Stimulated activated CD8-positive, alpha-beta memory T cell treated with anti-CD3 and anti-CD28 coated beads, Interleukin-2, amount 100 ng/mL, for 48 hours (primary cell): ENCODE measurements at regions not wholly inside any gene's neighbourhood (a gene's known extent, or its start where the extent isn't known, plus 50 kb on each side); places are given as distances from the start of the nearest gene placed in this dataset.
"Not testable (repeated sequence)": the region's sequence is repeated elsewhere in the genome, so short reads cannot be mapped to it uniquely, and the experiment has no call there.

Experiments
- DNase-seq, 2 donors: peaks; one replicate each; pipeline ENCODE4 v3.0.0-alpha.2; 2020; ENCODE audit warnings: low read depth in 2 of 2

DNA sequence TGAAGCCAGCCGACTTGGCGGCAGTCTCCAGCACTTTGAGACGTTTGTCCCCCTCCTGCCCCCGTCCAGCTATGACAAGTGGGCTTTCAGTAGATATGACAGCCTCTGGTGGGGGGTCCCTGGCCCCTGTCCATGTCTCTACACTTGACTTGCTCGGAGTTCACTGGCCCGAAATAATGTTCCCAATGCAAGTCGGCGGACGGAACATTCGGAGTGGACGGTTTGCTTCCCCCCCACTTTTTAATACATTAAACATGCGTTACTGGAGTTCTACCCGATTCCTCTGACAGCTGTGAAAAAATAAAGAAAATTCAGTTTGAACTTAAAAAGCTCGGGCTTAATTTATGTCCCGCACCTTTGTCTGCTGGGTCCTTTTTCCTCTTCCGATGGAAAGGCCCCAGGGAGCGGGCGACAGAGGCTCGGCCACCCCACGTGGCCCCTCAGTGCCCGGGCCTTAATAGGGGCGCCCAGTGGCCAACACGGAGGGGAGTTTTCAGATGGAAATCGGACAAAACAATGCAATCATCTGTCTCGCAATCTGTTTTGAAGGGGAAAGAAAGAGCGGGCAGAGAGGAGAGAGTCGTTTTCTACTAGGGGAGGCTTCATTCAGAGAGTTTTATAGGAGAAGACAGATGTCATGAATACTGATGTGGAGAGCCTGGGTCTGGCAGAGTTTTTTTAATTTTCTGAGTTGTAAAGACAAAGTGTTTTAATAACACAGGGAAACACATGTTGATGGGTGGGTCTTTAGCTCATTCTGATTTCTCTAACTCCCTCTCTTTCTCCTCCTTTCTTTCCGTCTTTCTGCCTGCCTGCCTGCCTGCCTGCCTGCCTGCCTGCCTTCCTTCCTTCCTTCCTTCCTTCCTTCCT lies 50.2 kb downstream of the SMIM38 start:
- no peak for DNase-seq

DNA sequence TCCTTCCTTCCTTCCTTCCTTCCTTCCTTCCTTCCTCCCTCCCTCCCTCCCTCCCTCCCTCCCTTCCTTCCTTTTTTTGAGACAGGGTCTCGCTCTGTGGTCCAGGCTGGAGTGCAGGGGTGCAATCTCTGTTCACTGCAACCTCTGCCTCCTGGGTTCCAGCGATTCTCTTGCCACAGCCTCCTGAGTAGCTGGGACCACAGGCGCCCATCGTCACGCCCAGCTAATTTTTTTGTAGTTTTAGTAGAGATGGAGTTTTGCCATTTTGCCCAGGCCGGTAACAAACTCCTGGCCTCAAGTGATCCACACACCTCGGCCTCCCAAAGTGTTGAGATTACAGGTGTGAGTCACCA lies 50.9 kb downstream of the SMIM38 start:
- not testable (repeated sequence) for DNase-seq

DNA sequence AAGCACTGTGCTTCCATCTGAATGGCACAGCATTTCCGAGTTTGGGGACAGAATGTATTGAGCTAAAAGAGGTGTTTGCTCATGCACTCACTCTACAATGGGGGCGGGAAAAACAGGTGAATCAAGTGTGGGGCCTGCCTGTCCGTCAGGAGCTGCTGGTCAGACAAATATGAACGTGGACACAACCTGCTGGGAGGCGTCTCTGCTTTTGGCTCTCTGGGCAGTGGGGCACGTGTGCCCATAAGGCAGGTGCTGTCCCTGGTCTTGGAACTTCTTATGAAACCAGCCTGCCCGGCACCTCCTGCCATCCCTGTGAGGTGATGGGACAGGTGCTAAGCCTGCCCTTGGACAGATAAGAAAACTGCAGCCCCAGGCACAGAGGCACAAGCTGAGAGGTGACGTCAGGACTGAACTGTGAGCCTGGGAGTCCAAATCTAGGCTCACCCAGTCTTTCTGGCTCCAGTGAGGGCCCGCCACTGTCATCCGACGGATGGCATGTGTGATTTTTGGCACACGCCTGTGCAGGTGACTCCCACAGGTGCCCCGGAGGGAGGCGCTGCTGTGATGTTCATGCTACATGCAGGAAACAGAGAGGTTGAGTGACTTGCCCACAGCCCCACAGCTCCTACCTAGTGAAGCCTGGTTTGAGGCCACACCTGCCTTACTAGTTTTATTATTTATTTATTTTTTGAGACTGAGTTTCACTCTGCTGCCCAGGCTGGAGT lies 51.6 kb downstream of the SMIM38 start:
- DNase-seq: no peak

DNA sequence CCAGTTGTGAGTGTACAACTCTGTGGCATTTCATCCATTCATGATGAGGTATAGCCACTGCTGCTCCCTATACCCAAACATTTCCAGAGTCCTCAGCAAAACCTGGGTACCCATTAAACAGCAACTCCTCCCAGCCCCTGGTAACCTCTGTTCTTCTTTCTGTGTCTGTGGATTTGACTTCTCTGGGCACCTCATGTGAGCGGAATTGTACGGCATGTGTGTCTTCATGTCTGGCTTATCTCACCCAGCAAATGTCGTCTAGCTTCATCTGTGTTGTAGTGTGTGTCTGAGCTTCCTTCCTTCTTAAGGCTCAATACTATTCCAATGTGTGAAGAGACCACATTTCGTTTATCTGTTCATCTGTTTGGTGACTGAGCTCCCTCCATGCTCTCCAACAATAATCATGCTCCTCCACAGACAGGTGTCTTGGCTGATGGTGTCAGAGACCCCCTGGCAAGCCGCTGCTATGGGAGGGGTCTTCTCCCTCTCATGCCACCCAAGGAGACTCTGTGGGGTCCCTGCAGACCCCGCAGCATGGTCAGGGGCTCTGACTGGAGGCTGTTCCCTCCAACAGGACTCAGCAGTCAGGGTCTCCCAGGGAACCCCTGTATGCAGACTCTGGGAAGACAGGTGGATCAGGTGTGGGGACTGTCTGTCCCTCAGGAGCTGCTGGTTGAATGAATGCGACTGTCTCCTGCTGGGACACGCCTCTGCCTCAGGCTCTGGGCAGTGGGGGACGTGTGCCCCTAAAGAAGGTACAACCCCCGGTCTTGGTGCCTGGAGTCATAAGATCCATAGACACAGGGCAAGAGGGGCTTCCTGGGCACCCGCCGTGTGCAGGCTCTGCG lies 52.7 kb downstream of the SMIM38 start:
- DNase-seq: no peak

DNA sequence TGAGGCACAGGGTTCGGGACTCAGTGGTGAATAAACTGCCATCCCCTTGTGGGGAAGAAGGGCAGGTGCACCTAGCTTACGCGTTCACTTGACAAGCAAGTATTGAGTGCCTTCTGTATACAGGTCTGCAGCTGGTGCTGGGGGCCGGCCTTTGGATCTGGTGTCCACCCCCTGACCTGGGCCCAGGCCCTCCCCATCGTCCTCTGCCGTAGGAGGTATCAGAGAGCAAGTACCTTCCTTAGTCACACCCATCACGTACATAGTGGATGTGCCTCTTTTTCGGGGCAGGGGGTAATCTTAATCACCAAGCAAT lies 53.3 kb downstream of the SMIM38 start:
- no peak for DNase-seq

DNA sequence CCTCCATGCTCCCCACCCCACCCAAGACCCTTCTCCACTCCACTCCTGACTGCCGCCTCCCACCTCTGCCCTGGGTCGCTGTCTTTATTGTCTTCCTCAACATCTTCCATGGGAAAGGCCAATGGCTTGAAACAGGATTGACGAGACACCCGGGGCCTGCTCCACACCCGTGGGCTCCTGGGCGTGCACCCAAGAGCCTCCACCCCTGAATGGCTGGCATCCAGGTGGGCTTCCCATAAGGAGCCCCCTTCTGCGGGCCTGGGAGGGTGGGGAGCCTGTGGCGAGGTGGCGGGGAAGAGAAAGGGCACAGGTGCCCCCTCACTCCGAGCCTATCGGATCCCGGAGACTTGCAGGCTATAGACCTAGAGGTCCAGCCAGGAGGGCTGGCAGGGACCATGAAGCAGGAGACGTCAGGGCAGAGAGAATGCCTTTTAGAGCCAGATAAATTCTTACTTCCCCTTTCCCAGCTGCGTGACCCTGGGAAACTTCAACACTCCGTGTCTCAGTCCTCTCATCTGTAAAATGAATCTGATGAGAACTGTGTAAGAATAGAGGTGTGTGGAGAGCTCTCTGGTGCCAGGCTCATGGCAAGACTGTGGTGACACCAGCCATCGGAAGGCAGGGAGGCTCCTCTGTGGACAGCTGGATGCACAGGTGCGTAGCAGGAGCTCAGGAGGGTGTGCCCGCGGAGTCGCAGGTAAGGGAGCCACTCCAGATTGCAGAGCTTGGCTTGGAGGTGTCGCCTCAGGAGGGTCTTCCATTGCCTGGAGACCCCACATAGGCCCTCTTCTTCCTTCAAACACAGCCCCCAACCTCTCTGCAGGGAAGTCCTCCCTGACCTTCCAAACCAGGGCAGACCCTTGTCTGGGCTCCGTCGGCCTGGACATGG lies 53.9 kb downstream of the SMIM38 start:
- no peak for DNase-seq

DNA sequence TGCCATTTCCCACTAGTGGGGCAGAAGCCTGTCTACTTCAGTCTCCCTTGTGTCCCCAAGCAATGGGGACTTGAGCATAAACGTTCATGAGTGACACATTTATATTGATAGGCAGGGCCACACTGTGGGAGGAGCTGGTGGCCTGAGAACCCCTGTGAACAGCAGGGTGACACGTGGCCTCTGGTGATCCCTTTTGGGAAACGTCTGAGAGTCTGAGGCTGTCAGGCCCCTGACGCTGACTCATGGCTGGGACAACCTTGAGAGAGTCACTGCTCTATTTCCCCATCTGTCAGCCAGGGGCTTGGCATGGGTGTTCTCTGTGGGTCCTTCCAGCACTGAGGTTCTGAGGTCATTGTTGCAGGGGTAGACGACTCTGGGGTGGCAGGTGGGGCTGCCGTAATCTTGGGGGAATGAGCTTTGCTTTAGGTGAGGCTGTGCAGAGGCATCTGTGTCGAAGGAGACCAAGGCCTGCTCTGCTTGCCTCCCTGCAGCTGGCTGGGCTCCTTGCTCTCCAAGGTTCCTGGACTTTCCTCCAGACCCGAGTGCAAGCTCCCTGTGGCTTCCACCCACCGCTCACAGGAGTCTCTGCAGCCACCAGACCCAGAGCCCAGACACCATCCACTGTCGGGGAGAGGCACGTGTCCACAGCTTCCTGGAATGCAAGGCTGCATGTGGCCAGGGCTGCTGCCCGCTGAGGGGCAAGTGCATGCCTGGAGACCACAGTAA lies 54.7 kb downstream of the SMIM38 start:
- DNase-seq: peak; percentile 3 to 8

DNA sequence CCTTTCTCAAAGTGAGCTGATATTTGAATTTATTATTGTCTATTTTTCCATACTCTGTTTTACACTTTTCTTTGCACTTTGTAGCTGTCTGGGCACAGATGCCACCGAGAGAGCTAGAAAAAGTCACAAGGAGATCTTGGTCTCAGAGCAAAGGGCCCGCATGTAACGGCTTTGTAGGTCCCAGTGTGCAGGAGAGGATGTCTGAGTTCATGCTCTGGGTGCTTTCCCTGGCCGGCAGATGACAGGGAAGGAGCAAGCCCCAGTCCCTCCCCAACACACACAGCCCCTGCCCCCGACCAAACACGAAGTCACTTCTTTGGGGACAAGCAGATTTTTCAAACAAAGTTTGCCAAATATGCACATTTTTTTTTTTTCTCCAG lies 55.8 kb downstream of the SMIM38 start:
- DNase-seq: no peak

DNA sequence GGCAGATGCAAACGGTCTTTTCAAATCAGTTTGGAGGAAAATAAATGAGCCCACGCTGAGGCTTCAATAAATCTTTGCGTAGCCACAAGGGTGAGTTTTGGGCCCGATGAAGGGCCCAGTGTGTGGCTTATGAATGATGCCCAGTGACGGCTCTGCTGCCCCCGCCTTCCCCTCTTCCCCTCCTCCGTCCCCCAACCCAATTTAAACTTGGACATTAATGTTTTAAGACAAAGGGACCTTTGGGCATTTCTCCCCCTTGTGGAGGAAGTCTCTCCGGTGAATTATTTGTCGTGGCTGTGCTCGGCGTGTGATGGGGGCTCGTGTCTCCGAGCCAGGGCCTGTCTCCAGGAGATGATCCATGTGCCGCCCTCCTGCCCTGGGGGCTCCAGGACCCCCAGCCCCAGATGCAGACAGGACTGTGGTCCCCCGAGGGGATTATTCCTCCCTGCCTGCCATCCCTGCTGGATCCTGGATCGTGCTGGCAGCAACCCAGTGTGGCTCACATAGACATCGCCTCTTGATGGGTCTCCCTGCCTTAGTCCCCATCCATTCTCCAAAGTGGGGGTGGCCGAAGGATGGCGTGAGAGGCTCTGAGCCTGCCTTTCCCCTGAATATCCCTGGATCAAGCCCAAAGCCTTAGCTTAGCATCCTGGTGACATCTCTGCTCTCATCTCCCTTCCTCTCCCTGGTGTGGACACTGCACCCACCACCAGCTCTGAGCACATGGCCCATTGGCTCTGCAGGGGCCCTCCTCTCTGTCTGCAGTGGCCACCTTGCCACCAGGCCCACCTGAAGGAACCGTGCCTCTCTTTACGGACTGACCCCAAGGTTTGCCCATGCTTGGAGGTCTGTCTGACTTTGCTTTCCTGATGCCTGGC lies 56.4 kb downstream of the SMIM38 start:
- no peak for DNase-seq

DNA sequence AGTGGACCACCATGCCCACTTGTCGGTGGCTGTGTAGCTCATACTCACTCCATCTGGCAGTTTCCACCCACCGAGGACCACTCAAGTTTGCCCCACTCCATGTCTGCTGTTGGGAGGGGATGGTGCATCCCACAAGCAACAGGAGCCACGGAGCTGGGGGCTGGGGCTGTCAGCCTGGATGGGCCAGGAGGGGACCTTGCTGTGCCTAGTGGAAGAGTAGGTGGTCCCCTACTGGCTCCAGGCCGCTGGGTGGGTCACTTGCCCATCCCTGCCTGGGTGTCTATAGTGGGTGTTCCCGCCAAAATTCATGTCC lies 57.0 kb downstream of the SMIM38 start:
- no peak for DNase-seq

DNA sequence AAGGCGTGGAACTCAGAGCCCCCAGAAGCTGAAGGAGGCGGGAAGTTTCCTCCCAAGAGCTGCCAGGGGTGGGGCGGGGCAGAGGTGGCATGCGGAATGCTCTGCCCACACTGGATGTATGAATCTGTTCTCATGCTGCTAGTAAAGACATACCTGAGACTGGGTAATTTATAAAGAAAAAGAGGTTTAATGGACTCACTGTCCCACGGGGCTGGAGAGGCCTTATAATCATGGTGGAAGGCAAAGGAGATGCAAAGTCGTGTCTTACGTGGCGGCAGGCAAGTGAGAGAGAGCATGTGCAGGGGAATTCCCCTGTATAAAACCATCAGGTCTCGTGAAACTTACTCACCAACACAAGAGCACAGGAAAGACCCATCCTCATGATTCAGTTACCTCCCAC lies 57.6 kb downstream of the SMIM38 start:
- no peak for DNase-seq

DNA sequence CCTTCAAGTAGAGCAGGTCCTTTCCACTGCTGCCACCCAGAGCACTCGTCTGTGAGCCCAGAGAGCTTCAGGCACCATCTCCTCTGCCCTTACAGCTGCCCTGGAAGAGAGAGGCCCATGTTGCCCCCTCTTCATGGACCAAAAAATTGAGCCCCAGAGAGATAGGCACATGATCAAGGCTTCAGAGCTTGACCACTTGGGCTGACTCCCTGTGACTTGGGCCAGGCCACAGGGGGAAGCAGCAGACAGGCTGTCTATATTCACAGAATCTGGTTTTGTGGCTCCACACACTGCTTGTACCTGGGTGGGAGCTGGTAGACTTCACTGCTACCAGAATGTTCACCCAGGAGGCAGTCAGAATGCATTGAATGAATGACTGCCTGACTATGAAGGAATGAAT lies 58.2 kb downstream of the SMIM38 start:
- DNase-seq: no peak

DNA sequence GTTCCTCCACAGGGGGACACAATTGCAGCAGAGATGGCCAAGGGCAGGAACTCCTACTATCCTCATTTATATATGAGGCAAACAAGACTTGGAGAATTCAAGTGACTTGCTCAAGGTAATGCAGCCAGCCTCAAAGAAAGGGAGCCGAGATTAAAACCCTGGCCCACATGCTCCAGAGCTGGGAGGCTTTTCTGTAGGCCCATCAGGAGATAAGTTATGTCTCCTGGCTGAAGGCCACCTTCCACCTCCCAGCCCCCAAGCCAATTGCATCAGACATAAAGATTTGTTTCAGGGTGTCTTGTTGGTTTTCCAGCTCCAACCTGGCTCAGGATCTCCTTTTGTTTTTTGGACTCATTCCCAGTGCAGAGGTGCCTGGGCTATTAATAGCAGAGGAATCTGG lies 59.5 kb downstream of the SMIM38 start:
- no peak for DNase-seq

DNA sequence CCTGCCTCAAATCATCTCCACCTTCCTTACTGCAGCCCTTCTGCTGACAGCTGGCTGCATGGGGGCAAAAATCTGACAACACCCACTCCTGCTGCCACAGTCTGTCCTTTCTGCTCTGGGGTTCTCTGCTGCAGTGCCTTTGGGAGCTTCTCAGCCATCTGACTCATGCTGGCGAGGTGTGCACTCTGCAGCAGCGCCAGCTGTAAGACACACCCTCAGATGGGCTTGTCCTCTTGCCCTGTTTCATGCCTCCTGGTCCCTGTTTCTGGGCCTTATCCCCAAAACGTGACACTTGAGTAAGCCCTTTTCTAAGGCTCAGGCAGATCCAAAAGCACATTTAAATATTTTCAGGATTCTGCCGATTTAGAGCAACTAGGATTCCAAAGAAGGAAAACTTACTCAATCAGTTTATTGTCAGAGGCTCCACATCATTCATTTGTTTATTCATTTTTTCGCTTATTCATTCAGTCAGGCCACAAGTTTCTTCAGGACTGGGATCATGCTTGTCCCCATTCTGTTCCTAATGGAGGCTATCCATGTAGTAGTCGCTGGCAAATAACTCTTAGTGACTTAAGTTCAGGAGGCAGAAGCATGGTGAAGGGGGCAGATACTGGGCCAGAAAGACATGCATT lies 60.2 kb downstream of the SMIM38 start:
- no peak for DNase-seq

DNA sequence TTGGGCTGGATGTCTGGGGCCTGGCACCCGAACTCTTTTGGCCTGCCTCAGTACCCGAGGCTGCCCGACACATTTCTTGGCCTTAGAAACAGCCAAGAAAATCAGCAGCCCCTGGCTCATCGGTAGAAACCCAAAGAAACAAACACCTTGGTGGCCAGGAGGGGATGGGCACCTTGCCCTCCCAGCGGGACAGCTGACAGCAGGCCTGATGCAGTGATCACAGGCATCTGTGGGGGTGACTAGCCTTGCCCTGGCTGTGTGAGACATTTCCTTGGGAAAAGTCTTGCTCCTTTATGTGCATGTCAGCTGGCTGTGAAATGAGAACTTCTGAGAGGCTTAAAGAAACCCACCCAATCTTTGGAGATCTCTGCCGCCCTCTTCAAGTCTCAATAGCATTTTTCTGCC lies 60.9 kb downstream of the SMIM38 start:
- no peak for DNase-seq

DNA sequence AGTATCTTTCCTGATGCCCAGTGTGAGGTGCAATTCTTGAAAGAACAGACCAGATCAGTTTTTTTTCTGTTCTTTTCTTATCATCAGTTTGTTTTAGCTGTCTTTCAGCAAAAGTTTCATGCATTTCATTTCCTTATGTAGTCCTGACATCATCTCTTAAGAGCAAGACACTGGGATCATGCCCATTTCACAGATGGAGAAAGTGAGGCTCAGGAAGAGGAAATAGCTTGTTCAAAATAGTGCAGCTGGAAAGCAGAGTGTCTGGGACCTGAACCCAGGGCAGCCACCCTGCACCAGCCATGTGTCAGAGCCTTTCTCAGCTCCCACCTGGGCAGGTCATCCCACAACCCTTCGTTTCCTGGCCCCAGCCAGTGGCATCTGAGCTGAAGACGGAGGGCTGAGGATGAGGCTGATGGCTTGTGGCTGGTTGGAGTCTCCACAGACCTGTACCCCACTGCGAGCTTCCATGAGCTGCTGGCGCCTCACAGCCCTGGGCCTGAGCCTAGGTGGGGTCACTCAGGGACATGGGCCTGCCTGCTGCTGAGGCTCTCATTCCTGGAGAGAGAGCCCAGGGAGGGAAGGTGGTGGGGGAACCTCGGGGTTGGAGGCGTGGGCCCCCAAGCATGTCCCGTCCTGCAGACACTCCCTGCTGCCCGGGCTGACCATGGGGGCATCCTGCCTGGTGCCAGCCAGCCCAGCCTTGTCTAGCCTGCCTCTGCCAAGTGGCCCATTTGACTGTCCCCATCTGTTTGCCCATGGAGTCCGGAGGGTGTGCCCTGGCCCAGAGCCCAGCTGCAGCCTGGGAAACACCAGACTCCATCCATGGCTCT lies 61.8 kb downstream of the SMIM38 start:
- DNase-seq: no peak

DNA sequence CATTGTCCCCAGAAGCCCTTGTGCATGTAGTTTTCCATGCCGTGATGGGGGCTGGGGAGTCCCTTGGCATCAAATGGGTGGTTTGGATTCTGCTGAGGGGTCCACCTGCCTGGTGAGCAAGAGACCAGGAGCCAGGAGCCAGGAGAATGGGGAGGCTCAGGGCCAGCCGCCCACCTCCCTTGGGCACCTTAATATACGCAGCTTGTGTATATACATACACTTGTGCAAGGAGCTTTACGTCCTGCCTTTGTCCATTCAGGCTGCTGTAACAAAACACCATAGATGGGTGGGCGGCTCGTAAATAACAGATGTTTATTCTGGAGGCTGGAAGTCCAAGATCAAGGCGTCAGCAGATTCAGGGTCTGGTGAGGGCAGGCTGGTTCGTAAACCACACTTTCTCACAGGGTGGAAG lies 62.5 kb downstream of the SMIM38 start:
- DNase-seq: no peak

DNA sequence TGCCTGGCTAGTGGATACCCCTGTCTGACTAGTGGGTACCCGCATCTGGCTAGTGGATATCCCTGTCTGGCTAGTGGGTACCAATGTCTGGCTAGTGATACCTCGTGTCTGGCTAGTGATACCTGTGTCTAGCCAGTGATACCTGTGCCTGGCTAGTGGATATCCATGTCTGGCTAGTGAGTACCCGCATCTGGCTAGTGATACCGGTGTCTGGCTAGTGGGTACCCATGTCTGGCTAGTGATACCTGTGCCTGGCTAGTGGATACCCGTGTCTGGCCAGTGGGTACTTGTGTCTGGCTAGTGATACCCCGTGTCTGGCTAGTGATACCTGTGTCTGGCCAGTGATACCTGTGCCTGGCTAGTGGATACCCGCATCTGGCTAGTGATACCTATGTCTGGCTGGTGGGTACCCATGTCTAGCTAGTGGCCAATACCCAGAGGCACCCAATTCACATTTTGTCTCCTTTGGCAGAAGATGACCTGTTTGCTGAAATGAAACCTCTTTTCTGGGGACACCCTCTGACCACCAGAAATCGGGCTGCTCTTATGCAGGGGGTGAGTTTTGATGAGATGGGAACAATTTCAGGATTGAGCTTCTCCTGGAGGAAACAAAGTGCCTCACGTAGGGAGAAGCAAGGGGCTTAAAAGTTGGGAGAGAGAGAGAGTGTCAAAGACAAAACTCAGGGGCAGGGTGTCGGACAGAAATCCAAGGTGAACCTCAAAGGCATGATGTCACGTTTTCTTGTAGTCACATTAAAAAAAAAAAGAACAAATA lies 63.4 kb downstream of the SMIM38 start:
- DNase-seq: no peak
